ENCODE measurements at regions not wholly inside any gene's neighbourhood (a gene's known extent, or its start where the extent isn't known, plus 50 kb on each side); places are given as distances from the start of the nearest gene placed in this dataset.

DNA sequence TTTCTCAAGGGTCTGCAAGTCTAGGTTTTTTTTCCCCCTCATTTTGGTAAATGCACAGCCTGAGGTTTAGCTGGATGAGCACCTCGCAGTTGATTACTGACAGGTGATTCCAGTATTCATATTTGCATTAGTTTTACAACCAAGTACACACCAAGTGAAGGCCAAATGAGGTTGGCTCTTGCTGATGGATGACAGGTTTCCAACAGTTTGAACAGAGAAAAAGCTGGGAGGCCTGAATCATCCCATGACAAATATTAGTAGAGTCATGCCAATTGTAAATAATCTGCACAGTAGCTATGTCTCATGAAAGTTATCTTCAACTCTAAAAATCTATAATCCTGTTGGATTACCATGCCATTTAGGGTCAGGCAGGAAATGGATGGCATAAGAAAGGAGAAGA is 399.8 kb downstream of the HTR7 start:
- Histone ChIP-seq H3K27me3 (ENCODE audit: control insufficient read depth, extremely low read depth, insufficient read depth, low read length) (no peaks in the 10 kb centered on the region), H3K36me3 (ENCODE audit: control insufficient read depth in 2 of 2, extremely low read depth in 1 of 2, insufficient read depth in 2 of 2, low read length in 2 of 2) (no peaks in the 10 kb centered on the region), H2AFZ (ENCODE audit: control insufficient read depth, low read length) (no peak overlapping the region), H3K9me1 (ENCODE audit: control insufficient read depth, extremely low read depth, insufficient read depth, low read length) (no peaks in the 10 kb centered on the region), H3K9ac (ENCODE audit: control insufficient read depth, extremely low read depth, insufficient read depth, low read length) (no peak overlapping the region), H3K4me1 (ENCODE audit: control insufficient read depth, extremely low read depth, insufficient read depth, low read length) (no peaks in the 10 kb centered on the region), H4K20me1 (ENCODE audit: control insufficient read depth, extremely low read depth, insufficient read depth, low read length) (no peaks in the 10 kb centered on the region), H3K79me2 (ENCODE audit: control insufficient read depth, insufficient read depth, low read length) (no peaks in the 10 kb centered on the region), H3K4me2 (ENCODE audit: control insufficient read depth, extremely low read depth, insufficient read depth, low read depth, low read length) (no peak overlapping the region), H3K9me3 (ENCODE audit: control insufficient read depth, low read depth, low read length) (no peaks in the 10 kb centered on the region), H3K27ac (ENCODE audit: control insufficient read depth, insufficient read depth, low read length) (no peak overlapping the region), H3K4me3 (ENCODE audit: control insufficient read depth in 2 of 3, extremely low read depth in 1 of 3, insufficient read depth in 2 of 3, low read depth in 1 of 3, low read length in 3 of 3) (no peak overlapping the region)
- no peak for DNase-seq (ENCODE audit: low read depth, low spot score)
- no peak for FAIRE-seq
- TF ChIP-seq, protein P1, sequence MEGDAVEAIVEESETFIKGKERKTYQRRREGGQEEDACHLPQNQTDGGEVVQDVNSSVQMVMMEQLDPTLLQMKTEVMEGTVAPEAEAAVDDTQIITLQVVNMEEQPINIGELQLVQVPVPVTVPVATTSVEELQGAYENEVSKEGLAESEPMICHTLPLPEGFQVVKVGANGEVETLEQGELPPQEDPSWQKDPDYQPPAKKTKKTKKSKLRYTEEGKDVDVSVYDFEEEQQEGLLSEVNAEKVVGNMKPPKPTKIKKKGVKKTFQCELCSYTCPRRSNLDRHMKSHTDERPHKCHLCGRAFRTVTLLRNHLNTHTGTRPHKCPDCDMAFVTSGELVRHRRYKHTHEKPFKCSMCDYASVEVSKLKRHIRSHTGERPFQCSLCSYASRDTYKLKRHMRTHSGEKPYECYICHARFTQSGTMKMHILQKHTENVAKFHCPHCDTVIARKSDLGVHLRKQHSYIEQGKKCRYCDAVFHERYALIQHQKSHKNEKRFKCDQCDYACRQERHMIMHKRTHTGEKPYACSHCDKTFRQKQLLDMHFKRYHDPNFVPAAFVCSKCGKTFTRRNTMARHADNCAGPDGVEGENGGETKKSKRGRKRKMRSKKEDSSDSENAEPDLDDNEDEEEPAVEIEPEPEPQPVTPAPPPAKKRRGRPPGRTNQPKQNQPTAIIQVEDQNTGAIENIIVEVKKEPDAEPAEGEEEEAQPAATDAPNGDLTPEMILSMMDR (optimal IDR thresholded peaks at IDR 0.05 in 1 of 3, IDR thresholded peaks at IDR 0.05 in 1 of 3, conservative IDR thresholded peaks at IDR 0.05 in 1 of 3; ENCODE audit: extremely low read depth in 1 of 3, insufficient read depth in 2 of 3, low read length in 3 of 3) = no peak
- no peak for TF ChIP-seq EZH2 (IDR thresholded peaks at IDR 0.05; ENCODE audit: low read length)
- dilution Hi-C loops (cut with MboI; ENCODE audit: extremely low pct_ligation_motif_present, low sequenced_read_pairs) = no loop called here

DNA sequence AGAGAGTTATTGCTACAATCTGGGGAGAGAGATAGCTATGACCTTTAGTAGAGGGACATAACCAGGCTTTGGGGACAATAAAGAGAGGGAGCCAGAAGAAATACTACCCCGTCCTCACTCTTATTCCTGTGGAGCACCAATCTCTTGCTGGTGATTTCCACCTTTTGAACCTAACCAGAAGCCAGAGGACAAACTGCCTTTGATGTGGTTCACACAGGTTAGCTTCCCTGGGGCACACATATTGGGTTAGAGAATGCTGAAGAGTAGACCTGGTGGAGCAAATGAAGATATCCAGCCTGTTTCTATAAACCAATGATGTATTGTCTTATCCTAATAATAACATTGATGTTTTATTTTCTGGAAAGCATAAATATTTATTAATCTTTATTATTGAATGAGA is 399.3 kb downstream of the HTR7 start:
- H3K9ac ChIP-seq (ENCODE audit: control insufficient read depth, extremely low read depth, insufficient read depth, low read length) = no peak overlapping the region
- no peaks in the 10 kb centered on the region for H3K9me1 ChIP-seq (ENCODE audit: control insufficient read depth, extremely low read depth, insufficient read depth, low read length)
- H3K4me3 ChIP-seq (ENCODE audit: control insufficient read depth in 2 of 3, extremely low read depth in 1 of 3, insufficient read depth in 2 of 3, low read depth in 1 of 3, low read length in 3 of 3) = no peak overlapping the region
- no peaks in the 10 kb centered on the region for H3K36me3 ChIP-seq (ENCODE audit: control insufficient read depth in 2 of 2, extremely low read depth in 1 of 2, insufficient read depth in 2 of 2, low read length in 2 of 2)
- H2AFZ ChIP-seq (ENCODE audit: control insufficient read depth, low read length) = no peak overlapping the region
- H4K20me1 ChIP-seq (ENCODE audit: control insufficient read depth, extremely low read depth, insufficient read depth, low read length) = no peaks in the 10 kb centered on the region
- H3K4me1 ChIP-seq (ENCODE audit: control insufficient read depth, extremely low read depth, insufficient read depth, low read length) = no peaks in the 10 kb centered on the region
- no peak for DNase-seq (ENCODE audit: low read depth, low spot score)
- no peaks in the 10 kb centered on the region for H3K9me3 ChIP-seq (ENCODE audit: control insufficient read depth, low read depth, low read length)
- FAIRE-seq = no peak
- no peaks in the 10 kb centered on the region for H3K79me2 ChIP-seq (ENCODE audit: control insufficient read depth, insufficient read depth, low read length)
- no peak overlapping the region for H3K4me2 ChIP-seq (ENCODE audit: control insufficient read depth, extremely low read depth, insufficient read depth, low read depth, low read length)
- no peak for TF ChIP-seq EZH2 (IDR thresholded peaks at IDR 0.05; ENCODE audit: low read length)
- TF ChIP-seq, protein P1 (optimal IDR thresholded peaks at IDR 0.05 in 1 of 3, IDR thresholded peaks at IDR 0.05 in 1 of 3, conservative IDR thresholded peaks at IDR 0.05 in 1 of 3; ENCODE audit: extremely low read depth in 1 of 3, insufficient read depth in 2 of 3, low read length in 3 of 3) = no peak
- dilution Hi-C loops (cut with MboI; ENCODE audit: extremely low pct_ligation_motif_present, low sequenced_read_pairs) = no loop called here
- no peaks in the 10 kb centered on the region for H3K27me3 ChIP-seq (ENCODE audit: control insufficient read depth, extremely low read depth, insufficient read depth, low read length)
- no peak overlapping the region for H3K27ac ChIP-seq (ENCODE audit: control insufficient read depth, insufficient read depth, low read length)
